COLO829 (cell line): ENCODE measurements at regions not wholly inside any gene's neighbourhood (a gene's known extent, or its start where the extent isn't known, plus 50 kb on each side); places are given as distances from the start of the nearest gene placed in this dataset.
"Not testable (repeated sequence)": the region's sequence is repeated elsewhere in the genome, so short reads cannot be mapped to it uniquely, and the experiment has no call there.

Experiments
- DNase-seq: peaks from one replicate; pipeline ENCODE4 v3.0.0; 2012; ENCODE audit warnings: low spot score

- no peak for DNase-seq
Measured at GRCh38 chr14:49106741-49107667, 479.2 kb downstream of the RPS29 start.

DNA sequence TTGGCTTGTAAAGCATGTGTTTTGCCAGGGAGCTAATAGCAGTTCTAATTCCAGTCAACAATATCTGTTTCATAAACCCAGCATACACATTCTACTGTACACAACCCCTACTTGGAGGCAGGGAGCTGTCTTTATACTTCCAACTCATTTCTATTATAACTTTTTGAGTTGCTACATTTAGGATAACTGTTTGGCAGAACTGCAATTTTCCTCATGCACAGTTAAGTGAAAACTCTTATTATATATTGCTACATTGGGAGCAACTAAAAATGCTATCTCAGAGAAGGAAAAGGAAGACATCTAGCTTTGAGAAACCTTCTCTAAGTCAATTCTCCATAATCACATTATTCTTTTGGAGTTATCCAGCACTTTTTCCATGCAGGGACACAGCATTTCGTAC, 480.2 kb downstream of the RPS29 start:
- no peak for DNase-seq

DNA sequence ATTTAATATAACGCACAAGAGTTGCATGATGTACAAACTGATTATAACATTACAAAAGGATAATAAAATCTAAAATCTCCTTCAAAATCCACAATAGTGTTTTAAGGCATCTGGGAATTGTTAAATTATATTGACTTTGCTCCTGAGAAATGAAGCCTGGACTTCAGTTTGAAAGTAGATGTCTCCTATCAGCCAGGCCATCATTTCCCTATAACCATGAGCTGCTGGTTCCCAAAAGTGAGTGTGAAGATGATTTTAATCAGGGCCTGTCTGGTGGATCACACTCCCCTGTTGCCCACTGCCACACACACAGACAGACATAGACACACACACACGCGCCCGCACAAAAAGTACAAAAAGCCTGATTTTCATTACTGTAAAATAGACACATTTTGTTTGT, 480.7 kb downstream of the RPS29 start:
- no peak for DNase-seq

DNA sequence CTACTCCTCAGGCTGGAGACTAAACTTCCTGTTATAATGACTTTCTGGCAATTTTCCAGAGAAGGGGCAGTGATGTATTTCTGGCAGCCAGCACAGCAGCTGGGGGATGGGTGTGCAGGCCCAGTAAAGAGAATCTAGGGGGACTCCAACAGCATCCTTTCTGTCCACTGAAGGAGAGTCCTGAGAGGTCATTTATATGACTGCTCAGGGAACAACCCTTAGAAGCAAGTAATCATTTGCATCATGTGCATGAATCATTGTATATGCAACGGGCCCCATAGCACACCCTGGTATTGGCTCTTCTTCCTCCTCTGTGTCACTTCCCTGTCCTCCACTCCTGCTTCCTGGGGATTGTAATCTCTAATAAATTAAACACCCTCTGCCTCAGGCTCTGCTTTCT, 493.8 kb downstream of the RPS29 start:
- no peak for DNase-seq

GRCh38 chr14:49089107-49089506, 497.1 kb downstream of the RPS29 start:
- peak; percentile 14 for DNase-seq

DNA sequence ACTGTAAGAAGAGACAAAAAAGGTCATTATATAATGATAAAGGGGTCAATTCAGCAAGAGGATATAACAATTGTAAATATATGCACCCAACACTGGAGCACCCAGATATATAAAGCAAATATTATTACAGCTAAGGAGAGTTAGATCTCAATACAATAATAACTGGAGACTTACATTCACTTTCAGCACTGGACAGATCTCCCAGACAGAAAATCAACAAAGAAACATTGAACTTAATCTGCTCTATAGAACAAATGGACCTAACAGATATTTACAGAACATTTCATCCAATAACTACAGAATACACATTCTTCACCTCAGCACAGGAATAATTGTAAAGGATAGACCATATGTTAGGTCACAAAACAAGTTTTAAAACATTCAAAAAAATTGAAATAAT, 512.9 kb downstream of the RPS29 start:
- not testable (repeated sequence) for DNase-seq

DNA sequence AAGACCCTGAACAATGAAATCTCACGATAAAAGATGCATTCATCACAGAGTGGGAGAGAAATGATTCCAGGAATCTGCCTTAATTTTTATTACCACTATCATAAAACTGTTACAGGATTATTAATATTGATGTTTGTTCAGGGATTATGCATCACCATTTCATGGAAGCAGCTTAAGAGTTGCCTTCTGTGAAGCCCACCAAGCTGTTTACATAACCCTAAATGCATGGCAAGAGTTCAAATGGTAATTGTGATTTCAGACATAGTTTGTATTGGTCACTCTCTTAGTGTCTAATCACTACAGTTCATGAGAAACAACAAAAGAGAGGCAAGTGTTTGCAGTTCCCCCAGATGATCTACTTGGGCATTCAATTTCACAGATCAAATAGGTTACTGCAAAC, 527.7 kb downstream of the RPS29 start:
- no peak for DNase-seq

DNA sequence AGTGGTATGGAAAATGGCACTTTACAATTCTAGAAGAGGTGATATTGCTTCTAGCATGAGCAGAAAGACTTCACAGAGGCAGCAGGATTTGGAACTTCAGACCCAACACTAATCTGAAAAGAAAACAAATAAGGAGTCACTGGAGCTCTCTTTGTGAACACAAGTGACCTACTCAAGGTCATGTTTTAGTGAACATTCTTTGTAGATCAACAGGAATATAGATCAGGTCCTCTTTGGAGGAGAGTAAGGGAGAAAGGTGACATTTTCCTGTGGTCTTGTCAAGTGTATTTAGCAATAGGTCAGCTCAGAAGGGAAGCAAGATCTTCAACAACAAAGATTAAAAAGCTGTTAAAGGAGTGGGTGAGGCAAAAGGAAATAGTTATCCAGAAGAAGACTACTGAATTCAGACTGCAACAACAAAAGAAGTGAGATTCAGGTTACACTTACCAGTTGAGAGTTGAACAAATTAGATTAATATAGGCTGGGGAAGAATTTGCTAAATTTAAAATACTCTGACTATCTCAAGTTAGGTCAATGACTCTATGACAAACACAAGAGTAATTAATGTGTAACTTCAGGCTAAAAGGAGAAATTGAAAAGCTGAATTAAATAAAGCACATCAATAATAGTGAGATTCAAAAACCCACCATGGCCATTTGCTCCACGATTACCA, 528.2 kb downstream of the RPS29 start:
- DNase-seq: no peak

GRCh38 chr14:49056021-49056420, 530.2 kb downstream of the RPS29 start:
- no peak for DNase-seq

- DNase-seq: no peak
Measured at GRCh38 chr14:49052521-49052920, 533.7 kb downstream of the RPS29 start.

DNA sequence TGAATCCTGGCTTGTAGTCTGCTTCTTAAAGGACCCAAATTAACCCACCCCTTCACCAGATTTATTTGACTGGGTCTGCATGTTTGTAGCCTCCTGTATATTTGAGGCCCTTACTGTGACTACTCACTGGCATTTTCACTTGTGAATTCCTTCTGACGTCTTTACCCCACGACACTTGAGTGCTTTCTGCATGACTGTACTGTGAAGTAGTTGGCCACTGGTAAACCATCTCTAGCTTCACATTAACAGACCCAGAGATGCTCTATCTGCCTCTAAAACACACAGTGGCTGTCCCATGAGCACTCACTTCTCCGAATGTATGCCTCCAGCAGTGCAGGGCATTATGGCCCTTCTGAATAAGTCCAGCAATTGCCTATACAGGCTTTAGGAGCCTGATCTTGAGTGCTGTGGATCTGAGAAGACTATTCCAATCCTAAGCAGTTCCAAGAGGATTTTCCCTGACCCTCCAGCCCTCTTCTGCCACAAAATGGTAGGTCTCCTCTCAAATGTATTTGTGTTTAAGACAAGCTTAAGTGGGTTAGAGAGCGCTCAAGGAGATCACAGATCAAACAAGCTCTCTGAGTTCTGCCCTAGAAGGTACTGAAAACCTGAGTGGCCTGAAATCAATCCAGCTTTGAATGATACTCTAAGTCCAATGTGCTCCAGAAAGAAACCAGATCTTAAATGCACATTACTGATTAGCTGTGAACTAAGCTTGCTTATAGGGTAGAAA, 534.7 kb downstream of the RPS29 start:
- no peak for DNase-seq

- DNase-seq: no peak
Measured at GRCh38 chr14:49050822-49051221, 535.4 kb downstream of the RPS29 start.

DNA sequence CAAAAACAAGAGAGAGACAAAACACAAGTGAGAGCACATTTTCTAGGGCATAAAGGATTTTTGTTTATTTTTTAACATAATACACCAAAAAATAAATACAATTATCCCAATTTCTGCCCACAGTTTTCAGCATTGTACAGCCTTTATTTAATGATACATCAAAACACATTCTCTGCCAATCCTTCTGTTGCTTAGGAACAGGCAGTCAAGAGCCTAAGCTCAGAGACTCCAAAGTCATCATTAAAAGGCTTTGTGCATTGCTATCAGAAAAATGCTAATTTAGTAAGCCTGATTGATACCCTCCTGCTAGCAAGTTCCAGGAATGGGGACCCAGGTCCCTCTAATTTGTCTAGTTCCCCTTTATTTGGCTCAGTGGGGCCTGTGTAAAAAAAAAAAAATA, 536.5 kb downstream of the RPS29 start:
- no peak for DNase-seq

- no peak for DNase-seq
Measured at GRCh38 chr14:49044981-49045380, 541.2 kb downstream of the RPS29 start.

DNA sequence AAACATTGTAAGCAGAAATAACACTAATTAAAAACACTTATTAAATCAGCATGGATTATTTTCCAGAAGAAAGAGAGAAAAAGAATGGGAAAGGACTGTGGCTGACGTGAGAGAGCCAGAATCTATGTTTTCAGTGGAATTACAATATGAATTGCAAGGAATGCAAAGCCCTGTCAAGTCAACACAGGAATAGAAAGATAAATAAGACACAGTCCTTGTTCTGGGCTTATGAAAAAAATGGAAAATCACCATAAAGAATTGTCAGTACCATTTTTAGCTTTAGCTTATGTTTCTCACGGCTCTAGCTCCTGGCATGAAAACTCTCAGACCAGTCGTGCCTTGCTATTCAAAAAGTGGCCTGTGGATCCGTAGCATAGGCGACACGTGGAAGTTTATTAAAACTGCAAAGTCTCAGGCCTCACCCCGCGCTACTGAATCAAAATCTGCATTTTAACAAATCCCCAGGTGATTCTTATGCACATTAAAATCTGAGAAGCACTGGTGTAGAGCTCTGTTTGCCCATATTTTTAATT, 549.1 kb downstream of the RPS29 start:
- DNase-seq: no peak

GRCh38 chr14:49036266-49036665, 549.9 kb downstream of the RPS29 start:
- DNase-seq: no peak

DNA sequence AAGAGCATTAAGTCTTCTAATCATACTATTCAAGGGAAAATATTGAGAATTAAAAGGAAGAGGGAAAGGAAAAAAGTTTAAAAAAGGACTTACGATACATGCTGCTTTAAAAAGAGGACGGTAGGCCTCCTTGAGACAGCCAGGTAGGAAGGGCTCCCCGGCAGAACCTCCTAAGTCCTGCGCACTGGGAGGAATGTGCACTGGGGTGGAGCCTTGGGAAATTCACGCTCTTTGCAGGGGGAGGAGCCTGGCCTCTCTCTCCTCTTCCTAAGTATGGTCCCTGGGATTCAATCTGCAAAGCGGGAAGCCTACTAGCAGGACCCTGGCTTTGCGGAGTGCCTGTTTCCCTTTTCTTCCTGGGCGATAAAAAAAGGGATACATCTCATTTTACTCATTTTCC, 553.0 kb downstream of the RPS29 start:
- no peak for DNase-seq

DNA sequence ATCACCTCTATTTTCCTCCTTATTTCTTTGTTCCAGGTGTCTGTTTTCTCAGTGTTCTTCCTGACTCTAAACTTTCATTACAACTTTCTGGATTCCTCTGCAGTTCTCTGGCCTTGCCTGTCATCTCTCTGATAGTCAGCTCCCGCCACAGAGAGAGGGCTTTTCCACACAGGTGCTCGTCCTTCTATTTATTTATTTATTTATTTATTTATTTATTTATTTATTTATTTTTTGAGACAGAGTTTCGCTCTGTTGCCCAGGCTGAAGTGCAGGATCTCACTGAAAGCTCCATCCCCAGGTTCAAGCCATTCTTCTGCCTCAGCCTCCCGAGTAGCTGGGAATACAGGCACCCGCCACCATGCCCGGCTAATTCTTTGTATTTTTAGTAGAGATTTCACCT, 554.5 kb downstream of the RPS29 start:
- DNase-seq: not testable (repeated sequence)

DNA sequence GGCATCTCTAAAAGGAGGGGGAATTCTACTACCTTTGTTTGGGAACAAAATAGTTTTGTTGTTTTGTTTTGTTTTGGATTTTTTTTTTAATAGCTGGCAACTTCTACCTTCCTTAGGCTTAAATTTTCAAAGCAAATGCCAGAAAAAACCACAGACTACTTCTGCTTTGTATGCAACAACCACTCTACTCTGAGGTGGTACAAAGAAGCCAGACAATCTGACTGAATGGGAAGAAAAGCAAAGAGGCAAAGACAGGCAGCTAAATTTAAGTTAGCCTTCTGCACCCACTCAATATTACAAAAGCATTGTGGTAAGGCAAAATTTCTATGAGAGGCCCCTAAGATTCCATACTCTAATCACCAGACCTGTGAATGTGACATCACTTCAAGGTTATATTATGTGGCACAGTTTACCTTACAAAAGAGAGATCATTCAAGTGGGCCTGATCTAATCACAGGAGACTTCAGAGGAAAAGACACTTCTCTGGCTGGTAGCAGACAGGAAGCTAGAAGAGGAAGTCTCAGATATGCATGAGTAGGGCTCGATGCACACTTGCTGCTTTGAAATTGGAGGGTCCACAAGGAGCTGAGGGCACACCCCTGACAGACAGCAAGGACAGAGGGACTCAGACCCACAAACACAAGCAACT, 566.6 kb downstream of the RPS29 start:
- DNase-seq: no peak

- DNase-seq: no peak
Measured at GRCh38 chr14:49017447-49017846, 568.7 kb downstream of the RPS29 start.

- no peak for DNase-seq
Measured at GRCh38 chr14:49016381-49016780, 569.8 kb downstream of the RPS29 start.

GRCh38 chr14:49014476-49014875, 571.7 kb downstream of the RPS29 start:
- no peak for DNase-seq
